WTC11 (cell line): ENCODE measurements at regions not wholly inside any gene's neighbourhood (a gene's known extent, or its start where the extent isn't known, plus 50 kb on each side); places are given as distances from the start of the nearest gene placed in this dataset.

ENCODE experiments used
- ATAC-seq: fragments of 200-7000 bp; cut with Tn5 transposase; 2 replicates; pipeline ENCODE4 v1.10.0; 2021; ENCODE audit warnings: mild to moderate bottlenecking, moderate library complexity
- CTCF ChIA-PET: fragments of 300-600 bp; sonication (Branson Sonifier 250); formaldehyde crosslinking; loops from one replicate; lab custom pipeline; 2021; ENCODE audit warnings: antibody characterized with exemption; lab: Charles Lee
- POLR2A ChIA-PET: fragments of 350-600 bp; sonication (Branson Sonifier 250); formaldehyde crosslinking; loops from one replicate; lab custom pipeline; 2021; ENCODE audit warnings: antibody characterized with exemption; lab: Charles Lee
- DNase-seq: peaks from one replicate; pipeline ENCODE4 v3.0.0; 2021; ENCODE audit warnings: low spot score
- H3K27ac Mint-ChIP-seq: 2 replicates; pipeline ENCODE4 v1.8.0; 2021; ENCODE audit warnings: mixed read lengths
- H3K27me3 Mint-ChIP-seq: 2 replicates; pipeline ENCODE4 v1.8.0; 2021; ENCODE audit warnings: low read depth, mild to moderate bottlenecking, moderate library complexity, mixed read lengths
- H3K36me3 Mint-ChIP-seq: 2 replicates; pipeline ENCODE4 v1.8.0; 2021; ENCODE audit warnings: mixed read lengths
- H3K4me1 Mint-ChIP-seq: 2 replicates; pipeline ENCODE4 v1.8.0; 2022; ENCODE audit warnings: mixed read lengths
- H3K4me3 Mint-ChIP-seq: 2 replicates; pipeline ENCODE4 v1.8.0; 2021; ENCODE audit warnings: mild to moderate bottlenecking, moderate library complexity, mixed read lengths
- H3K9me3 Mint-ChIP-seq: 2 replicates; pipeline ENCODE4 v1.8.0; 2021; ENCODE audit warnings: mixed read lengths
- AR ChIP-seq: fragments of 250-450 bp; sonication (Bioruptor Pico); IDR thresholded peaks from 2 replicates; pipeline ENCODE4 v1.9.0; 2021; ENCODE audit warnings: mild to moderate bottlenecking
- ATF1 ChIP-seq: sonication (generic); formaldehyde crosslinking; IDR thresholded peaks from 2 replicates; pipeline ENCODE4 v1.8.1; 2023; ENCODE audit warnings: mild to moderate bottlenecking, moderate library complexity, missing genetic modification reagents
- ATF3 ChIP-seq: sonication (generic); formaldehyde crosslinking; conservative IDR thresholded peaks from 2 replicates; pipeline ENCODE4 v1.8.1; 2022; ENCODE audit warnings: mild to moderate bottlenecking, missing genetic modification reagents
- CBFB ChIP-seq: sonication (generic); formaldehyde crosslinking; IDR thresholded peaks from 2 replicates; pipeline ENCODE4 v1.8.1; 2022; ENCODE audit warnings: mild to moderate bottlenecking, low read depth, missing genetic modification reagents
- CDX4 ChIP-seq: fragments of 250-450 bp; sonication (Bioruptor Pico); IDR thresholded peaks from 2 replicates; pipeline ENCODE4 v1.9.0; 2021; ENCODE audit warnings: moderate library complexity, mild to moderate bottlenecking, inconsistent platforms, borderline replicate concordance
- EMX1 ChIP-seq: fragments of 250-450 bp; sonication (Bioruptor Pico); IDR thresholded peaks from 2 replicates; pipeline ENCODE4 v1.8.0; 2021; ENCODE audit warnings: mild to moderate bottlenecking
- ERG ChIP-seq: fragments of 250-450 bp; sonication (Bioruptor Pico); IDR thresholded peaks from 2 replicates; pipeline ENCODE4 v1.8.0; 2021; ENCODE audit warnings: mild to moderate bottlenecking
- FOXP1 ChIP-seq: sonication (generic); formaldehyde crosslinking; IDR thresholded peaks from 2 replicates; pipeline ENCODE4 v1.8.0; 2022; ENCODE audit warnings: missing genetic modification reagents, mild to moderate bottlenecking, moderate library complexity, borderline replicate concordance
- GRHL2 ChIP-seq: fragments of 250-450 bp; sonication (Bioruptor Pico); IDR thresholded peaks from 2 replicates; pipeline ENCODE4 v1.8.0; 2022; ENCODE audit warnings: mild to moderate bottlenecking, moderate library complexity; ENCODE audit not compliant: insufficient replicate concordance, severe bottlenecking
- HMGXB4 ChIP-seq: sonication (generic); formaldehyde crosslinking; IDR thresholded peaks from 2 replicates; pipeline ENCODE4 v1.8.1; 2023; ENCODE audit warnings: mild to moderate bottlenecking, moderate library complexity, missing genetic modification reagents
- JUN ChIP-seq: sonication (generic); formaldehyde crosslinking; IDR thresholded peaks from 2 replicates; pipeline ENCODE4 v1.8.0; 2023; ENCODE audit warnings: mild to moderate bottlenecking, missing genetic modification reagents
- MAX ChIP-seq: sonication (generic); formaldehyde crosslinking; IDR thresholded peaks from 2 replicates; pipeline ENCODE4 v1.8.0; 2022; ENCODE audit warnings: mild to moderate bottlenecking, missing genetic modification reagents
- MLX ChIP-seq: sonication (generic); formaldehyde crosslinking; IDR thresholded peaks from 2 replicates; pipeline ENCODE4 v1.8.1; 2023; ENCODE audit warnings: mild to moderate bottlenecking, missing genetic modification reagents, moderate library complexity
- RORB ChIP-seq: fragments of 250-450 bp; sonication (Bioruptor Pico); IDR thresholded peaks from 2 replicates; pipeline ENCODE4 v1.9.0; 2021; ENCODE audit warnings: mild to moderate bottlenecking
- SMAD4 ChIP-seq: sonication (generic); formaldehyde crosslinking; IDR thresholded peaks from 2 replicates; pipeline ENCODE4 v1.8.0; 2022; ENCODE audit warnings: mild to moderate bottlenecking, missing genetic modification reagents
- TP53 ChIP-seq: sonication (generic); formaldehyde crosslinking; IDR thresholded peaks from 2 replicates; pipeline ENCODE4 v1.8.1; 2023; ENCODE audit warnings: mild to moderate bottlenecking, missing genetic modification reagents
- USF1 ChIP-seq: sonication (generic); formaldehyde crosslinking; IDR thresholded peaks from 2 replicates; pipeline ENCODE4 v1.8.0; 2022; ENCODE audit warnings: mild to moderate bottlenecking, missing genetic modification reagents
- ZNF423 ChIP-seq: fragments of 250-450 bp; sonication (Bioruptor Pico); IDR thresholded peaks from 2 replicates; pipeline ENCODE4 v2.1.2; 2022; ENCODE audit warnings: mild to moderate bottlenecking, moderate library complexity
- ZNF532 ChIP-seq: fragments of 250-450 bp; sonication (Bioruptor Pico); IDR thresholded peaks from 2 replicates; pipeline ENCODE4 v1.9.0; 2021; ENCODE audit warnings: mild to moderate bottlenecking, borderline replicate concordance

- no peak for TF ChIP-seq HMGXB4 (CRISPR knock-in tag)
- no peak for TF ChIP-seq ZNF423
- TF ChIP-seq RORB (CRISPR knock-in tag): no peak
- TF ChIP-seq SMAD4 (CRISPR knock-in tag): no peak
Observed at GRCh38 chr15:87518957-87519356, 737.6 kb downstream of the NTRK3 start (continued).

GRCh38 chr15:87508086-87508485 is 748.5 kb downstream of the NTRK3 start:
- Mint-ChIP-seq H3K4me3 (no peak overlapping the region), H3K27me3 (no peaks in the 10 kb centered on the region; the same call in 1 of the 2 replicates), H3K36me3 (peaks cover 6% of the 10 kb centered on the region), H3K27ac (no peak overlapping the region), H3K4me1 (peaks cover 7% of the 10 kb centered on the region), H3K9me3 (peaks cover 12% of the 10 kb centered on the region)
- DNase-seq (no peak), ATAC-seq (no peak)
- TF ChIP-seq GRHL2 (no peak), MAX (CRISPR knock-in tag) (no peak), CBFB (CRISPR knock-in tag) (no peak)
- POLR2A ChIA-PET: no interaction called here
- CTCF ChIA-PET: no interaction called here

GRCh38 chr15:87502173-87502572 is 754.4 kb downstream of the NTRK3 start:
- TF ChIP-seq MLX (CRISPR knock-in tag) (no peak), ZNF532 (CRISPR knock-in tag) (no peak), ZNF423 (no peak), CDX4 (CRISPR knock-in tag) (no peak), FOXP1 (no peak), TP53 (no peak), EMX1 (CRISPR knock-in tag) (no peak), AR (no peak), ATF3 (CRISPR knock-in tag) (no peak), ERG (CRISPR knock-in tag) (no peak), ATF1 (no peak), USF1 (CRISPR knock-in tag) (no peak), JUN (CRISPR knock-in tag) (no peak), GRHL2 (no peak)
- DNase-seq: no peak
- ATAC-seq: no peak
- Mint-ChIP-seq H3K27me3 (no peaks in the 10 kb centered on the region; the same call in 1 of the 2 replicates), H3K9me3 (no peaks in the 10 kb centered on the region), H3K4me1 (peaks cover 11% of the 10 kb centered on the region), H3K27ac (no peak overlapping the region), H3K4me3 (no peak overlapping the region), H3K36me3 (no peaks in the 10 kb centered on the region)
- POLR2A ChIA-PET: no interaction called here
- CTCF ChIA-PET: no interaction called here
